G401 (cell line): ENCODE measurements at regions not wholly inside any gene's neighbourhood (a gene's known extent, or its start where the extent isn't known, plus 50 kb on each side); places are given as distances from the start of the nearest gene placed in this dataset.

Experiments used
- DNase-seq: peaks from one replicate; pipeline ENCODE4 v3.0.0-alpha.2; 2015; ENCODE audit warnings: low spot score
- in situ Hi-C: cut with HindIII; loops from 2 replicates; pipeline ENCODE4 v1.10.0; 2016; ENCODE audit warnings: low sequenced_read_pairs, mixed read lengths

DNA sequence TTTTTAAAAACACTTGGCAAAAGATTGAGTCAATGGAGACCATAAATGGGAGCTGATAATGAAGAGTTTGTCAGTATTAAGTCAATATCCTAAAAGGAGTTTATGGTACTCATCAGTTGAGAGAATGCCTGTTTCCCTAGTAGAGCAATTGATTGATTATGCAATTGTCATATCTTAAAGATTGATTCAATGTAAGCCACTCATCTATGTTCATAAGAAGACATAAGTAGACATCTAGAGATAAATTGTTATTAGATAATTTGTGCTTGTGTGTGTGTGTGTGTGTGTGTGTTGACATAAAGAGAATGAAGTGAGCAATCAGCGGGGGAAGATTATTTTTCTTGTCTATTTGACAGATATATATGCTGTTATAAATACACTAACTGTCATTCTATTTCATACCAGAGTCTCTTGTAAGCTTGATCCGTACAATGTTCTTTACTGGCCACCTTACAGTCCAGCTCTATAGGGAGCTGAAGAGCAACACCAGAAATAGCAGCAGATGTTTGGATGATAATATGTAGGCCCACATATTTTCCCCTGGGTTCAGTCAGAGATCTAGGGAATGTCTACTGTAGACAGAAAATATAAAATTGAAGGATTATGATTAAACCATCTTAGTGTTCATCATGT is 848.6 kb upstream of the EPHA6 start:
- in situ Hi-C loops, result no loop called here
- no peak for DNase-seq

DNA sequence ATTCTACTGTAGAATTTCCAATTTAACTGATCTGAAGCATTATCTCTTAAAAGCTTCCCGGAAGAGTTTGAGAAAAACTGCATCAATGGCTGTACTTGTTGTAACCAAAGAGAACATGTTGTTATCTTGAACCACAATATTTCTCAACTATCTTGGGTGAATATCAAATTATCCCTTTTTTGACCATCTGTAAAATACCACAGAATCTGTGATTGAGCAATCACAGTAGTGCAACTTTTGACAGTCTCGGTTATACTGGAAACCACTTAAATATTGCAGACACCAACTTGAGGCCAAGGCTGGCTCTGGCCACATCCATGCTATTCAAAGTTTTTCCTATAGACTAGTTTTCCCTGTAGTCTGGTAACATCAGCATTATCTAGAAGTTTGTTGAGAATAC is 842.8 kb upstream of the EPHA6 start:
- no peak for DNase-seq
- in situ Hi-C loops, result no loop called here

DNA sequence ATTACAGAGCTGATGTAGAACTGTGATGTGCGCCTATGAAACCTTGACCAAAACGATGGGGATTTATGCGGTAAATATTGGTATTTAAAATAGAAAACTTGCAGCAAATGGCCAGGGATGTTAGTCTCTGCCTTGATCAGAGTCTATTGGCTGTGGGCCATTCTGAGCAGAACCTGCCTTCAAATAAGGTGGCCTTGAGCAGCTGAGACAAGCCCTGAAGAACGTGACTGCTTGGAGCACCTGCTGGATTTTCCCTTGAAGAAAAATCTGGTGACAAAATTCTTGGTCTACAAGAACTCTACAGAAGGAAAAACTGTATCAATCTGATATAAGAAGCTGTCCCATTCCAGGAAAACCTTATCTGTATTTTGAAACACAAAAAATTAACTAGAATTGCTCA is 820.1 kb upstream of the EPHA6 start:
- DNase-seq, result no peak
- in situ Hi-C loops, result no loop called here

DNA sequence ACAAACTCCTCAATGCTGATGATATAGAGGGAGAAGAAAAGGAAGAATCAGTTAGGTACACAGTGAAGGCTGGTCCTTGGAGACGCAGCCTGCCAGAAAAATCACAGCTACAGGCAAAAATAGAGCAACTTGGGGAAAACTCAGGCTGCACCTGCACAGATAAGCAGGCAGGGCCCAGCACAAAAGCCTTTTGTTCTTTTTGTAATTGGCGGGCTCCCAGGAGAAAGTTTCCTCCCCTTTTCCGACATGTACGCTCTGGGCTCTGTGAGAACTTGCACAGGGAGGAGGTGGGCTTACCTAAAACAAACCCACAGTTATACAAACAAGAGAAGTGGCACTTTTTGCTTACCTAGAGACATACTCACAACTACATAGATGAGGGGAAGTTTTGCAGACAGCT is 813.4 kb upstream of the EPHA6 start:
- no peak for DNase-seq
- in situ Hi-C loops, result no loop called here

DNA sequence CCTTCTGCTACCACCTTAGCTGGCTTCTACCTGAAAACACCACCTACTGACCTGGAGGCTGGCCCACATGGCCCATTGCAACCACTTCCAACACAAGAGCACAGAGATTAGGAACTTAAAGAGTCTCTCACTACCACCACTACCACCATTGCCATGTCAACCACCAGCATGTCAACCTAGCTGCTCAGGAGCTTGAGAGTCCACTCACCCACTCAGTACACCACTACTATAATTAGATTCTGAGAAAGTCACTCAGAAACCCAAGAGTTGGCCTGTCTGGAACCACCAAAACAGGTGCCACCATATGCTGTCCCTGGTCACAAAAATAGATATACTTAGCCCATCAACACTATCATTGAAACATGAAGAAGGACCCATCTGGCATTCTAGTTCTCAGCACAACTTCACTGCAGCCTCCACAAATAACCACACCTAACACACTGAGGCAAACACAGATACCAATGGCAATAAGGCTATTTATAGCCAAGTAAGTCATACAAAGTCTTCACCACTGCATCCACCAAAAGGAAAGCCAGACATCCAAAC is 806.7 kb upstream of the EPHA6 start:
- no peak for DNase-seq
- in situ Hi-C loops, result no loop called here

DNA sequence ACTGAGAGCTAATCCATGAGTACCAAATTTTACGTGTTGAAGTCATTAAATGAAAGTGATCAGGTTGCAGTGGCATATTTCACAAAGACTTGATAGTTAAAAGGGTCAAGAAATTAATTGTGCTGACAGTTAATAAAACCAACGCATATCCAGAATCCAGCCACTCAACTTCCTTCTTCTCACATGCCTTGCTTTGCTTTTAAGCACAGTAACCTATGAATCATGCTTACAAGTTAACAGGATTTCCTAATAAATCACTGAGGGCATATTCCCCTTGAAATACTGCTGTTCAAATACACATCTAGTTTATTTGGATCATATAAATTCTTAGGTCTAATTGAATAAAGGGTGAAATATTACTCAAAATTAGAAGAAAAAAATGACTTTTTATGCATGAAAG is 801.5 kb upstream of the EPHA6 start:
- in situ Hi-C loops, result no loop called here
- DNase-seq, result no peak

DNA sequence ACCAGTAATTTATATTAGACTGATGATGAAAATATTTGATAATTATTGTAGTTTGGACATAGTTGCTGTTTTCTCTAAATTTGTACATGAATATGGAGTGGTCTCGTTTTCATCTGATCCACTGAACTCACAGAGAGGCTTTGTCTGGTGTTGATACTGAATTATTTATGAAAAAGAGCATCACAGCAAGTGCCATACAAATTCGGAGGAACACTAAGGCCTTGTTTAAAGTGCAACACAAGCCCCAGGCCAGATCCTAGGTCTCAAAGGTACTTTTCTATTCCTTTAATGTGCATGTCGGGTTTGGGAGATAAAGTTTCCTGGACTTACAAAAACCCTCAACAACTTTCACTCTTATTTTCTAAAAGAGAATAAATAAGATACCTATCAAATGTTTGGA is 796.8 kb upstream of the EPHA6 start:
- DNase-seq, result no peak
- in situ Hi-C loops, result no loop called here

DNA sequence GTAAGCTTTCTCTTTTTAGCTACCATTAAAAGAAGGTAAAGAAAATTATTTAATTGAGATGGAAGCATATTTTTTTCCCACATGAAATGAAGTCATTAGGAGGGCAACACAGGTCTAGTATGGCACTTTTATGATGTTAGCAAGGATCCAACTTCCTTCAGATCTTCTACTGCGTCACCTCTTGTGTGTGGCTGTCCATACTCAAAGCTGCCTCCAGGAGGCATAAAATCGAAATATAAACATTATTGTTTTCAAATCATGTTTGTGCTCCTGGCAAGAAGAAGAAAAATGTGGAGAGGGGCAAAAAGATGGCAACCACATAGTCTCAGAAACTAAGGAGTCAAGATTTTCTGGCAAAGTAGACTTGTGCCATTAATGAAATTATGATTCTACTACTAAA is 791.7 kb upstream of the EPHA6 start:
- in situ Hi-C loops, result no loop called here
- DNase-seq, result no peak

DNA sequence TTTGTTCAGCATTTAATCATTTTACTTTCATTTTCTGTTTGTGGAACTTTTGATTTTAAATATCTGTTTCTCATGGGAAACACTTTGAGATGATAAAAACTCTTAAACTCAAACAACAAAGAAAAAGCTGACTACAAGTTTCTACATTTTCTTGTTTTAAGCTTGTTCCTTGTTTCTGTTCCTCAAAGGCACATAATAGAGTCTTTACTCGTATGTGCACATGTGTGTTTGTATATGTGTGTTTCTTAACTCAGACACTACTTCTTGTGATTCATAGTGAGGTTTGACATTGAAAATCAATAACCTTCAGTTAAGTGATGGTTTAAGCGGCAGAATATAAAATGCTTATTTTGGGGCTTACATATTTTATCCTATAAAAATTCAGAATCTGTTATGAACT is 786.7 kb upstream of the EPHA6 start:
- in situ Hi-C loops, result no loop called here
- DNase-seq, result no peak

DNA sequence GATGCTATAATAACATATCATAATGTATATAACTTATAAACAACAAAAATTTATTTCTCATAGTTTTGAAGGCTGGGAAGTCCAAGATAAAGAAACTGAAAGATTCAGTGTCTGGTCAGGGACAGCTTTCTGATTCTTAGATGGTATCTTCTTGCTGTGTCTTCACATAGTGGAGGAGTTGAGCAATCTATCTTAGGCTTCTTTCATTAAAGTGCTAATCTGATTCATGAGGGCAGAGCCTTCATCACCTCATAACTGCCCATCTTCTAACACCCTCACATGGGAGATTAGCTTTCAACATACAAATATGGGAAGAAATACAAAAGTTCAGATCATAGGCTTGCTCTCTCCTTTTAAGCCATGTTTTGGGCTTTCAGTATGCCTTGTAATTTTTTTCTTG is 774.8 kb upstream of the EPHA6 start:
- in situ Hi-C loops, result no loop called here
- DNase-seq, result no peak

DNA sequence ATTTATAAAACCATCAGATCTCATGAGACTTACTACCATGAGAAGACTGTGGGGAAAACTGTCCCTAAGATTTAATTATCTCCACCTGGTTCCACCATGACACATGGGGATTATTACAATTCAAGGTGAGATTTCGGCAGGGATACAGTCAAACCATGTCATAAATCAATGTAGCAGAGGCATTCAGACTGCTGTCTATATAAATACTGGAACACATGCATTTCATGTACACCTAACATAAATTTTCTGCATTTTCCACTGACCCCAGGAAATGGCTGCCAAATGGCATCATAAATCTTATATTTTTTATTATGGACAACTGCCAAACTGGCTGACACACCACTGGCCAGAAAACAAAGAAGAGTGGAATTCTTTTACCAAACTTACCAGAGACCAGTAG is 755.1 kb upstream of the EPHA6 start:
- in situ Hi-C loops, result no loop called here

DNA sequence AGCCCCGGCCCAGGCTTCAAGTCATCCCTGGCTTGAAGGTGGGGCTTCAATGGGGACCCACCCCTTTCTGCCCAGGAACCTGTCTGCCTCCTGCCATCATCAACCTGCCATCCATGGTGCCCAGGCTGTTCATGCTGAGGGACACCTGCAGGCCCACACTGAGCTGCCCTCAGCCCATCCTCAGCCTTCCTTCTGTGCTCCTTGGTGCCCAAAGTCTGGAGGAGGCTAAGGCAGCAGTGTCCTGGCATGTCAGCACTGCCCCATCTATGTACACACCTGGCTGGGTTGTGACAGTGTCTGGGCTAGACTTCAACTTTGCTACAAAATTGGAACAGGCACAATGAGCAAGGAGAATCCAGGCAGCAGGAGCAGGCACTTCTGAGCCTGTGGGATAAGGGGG is 745.3 kb upstream of the EPHA6 start:
- DNase-seq, result no peak
- in situ Hi-C loops, result no loop called here

More for the DNA sequence above, 755.1 kb upstream of the EPHA6 start:
- DNase-seq, result no peak

DNA sequence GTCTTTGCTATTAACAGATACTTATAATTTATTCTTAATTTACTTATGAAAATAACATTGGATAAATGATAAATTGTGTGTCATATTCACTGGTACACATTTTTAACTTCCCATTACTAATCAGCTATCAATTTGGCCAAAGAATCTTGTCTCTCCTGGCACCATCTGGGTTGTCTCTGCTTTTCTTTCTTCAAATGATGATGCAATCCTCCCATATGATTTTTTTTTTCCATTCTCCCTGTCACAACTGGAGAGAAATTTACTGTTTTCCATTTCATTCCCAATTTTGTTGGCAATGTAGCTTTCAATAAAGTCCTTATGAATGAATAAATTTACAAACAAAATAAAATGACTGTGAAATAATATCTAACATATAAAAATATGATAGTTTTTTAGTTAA is 743.7 kb upstream of the EPHA6 start:
- in situ Hi-C loops, result no loop called here

DNA sequence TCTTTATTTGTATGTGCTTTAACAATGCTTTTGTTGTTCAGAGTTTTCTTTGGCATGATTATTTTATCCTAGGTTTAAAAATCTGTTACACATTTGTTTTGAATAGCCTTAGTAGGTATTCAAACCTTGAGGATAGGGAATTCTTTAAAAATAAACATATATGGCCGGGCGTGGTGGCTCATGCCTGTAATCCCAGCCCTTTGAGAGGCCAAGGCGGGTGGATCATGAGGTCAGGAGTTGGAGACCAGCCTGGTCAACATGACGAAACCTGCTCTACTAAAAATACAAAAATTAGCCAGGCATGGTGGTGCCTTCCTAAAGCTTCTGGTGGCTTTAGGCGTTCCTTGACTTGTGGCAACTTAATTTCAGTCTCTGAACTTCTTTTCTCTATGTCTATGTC is 743.3 kb upstream of the EPHA6 start:
- in situ Hi-C loops, result no loop called here
- DNase-seq, result no peak

More for the DNA sequence above, 743.7 kb upstream of the EPHA6 start:
- DNase-seq, result no peak

DNA sequence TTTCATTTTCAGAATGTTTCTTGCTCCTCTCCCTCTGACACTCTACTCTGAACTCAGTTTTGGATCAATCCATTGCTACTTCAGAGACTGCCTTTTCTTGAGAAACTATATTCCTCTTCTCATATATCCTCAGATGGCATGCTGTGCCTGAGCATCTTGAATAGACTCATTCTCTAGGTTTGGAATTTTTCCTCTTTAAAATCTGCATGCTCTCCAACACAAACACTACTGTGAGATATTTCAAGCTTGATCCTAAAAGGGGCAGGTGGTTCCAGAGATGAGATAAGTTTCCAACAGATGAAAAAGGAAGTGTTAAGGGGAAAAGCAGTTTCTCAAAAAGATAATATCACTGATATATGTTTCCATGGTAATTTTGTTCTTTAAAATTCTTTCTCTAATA is 742.2 kb upstream of the EPHA6 start:
- peak; percentile 17 for DNase-seq

DNA sequence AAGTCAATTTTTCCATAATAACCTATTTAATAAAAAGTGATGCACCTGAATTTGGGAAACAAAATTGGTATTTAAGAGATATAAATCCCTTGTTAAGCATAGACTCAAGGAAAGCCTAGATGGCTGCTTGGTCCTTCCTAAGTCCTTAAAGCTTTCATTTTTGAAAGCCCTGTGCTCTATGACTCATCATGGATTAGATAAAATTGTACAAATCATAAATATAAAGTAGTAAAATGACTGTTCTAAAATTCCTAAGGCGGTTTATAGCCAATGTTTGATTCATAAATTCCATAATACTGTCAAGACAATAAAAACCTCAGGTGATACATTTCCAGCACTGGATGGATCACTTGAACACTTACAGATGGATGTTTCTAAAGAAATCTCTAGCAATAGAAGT is 730.8 kb upstream of the EPHA6 start:
- no peak for DNase-seq
- in situ Hi-C loops, result no loop called here

More for the DNA sequence above, 742.2 kb upstream of the EPHA6 start:
- in situ Hi-C loops, result no loop called here

DNA sequence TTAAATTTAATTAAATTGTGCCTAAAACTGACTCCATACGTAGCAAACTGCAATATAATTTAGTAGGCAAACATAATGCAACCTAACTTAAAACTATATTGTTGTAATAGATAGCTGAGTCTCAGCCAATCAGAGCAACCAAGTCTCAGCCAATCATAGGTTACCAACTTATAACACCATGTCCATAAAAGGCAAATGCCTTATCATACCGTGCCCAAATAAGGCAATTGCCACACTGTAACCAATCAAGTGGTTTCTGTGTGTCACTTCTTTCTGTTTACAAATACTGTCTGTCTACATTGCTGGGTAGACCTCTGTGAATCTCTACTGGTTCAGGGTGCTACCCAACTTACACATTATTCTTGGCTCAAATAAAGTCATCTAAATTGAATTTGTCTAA is 728.4 kb upstream of the EPHA6 start:
- DNase-seq, result no peak
- in situ Hi-C loops, result no loop called here

DNA sequence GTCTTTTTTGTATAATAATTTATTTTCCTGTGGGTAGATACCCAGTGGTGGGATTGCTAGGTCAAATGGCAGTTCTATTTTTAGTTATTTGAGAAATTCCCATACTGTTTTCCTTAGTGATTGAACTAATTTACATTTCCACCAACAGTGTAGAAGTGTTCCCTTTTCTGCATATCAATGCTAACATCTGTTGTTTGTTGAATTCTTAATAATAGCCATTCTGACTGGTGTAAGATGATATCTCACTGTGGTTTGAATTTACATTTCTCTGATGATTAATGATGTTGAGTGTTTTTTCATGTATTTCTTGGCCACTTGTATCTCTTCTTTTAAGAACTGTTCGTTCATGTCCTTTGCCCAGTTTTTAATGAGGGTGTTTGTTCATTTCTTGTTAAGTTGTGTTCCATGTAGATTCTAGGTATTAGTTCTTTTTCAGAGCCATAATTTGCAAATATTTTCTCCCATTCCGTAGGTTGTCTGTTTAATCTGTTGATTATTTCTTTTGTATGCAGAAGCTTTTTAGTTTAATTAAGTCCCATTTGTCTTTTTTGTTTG is 713.3 kb upstream of the EPHA6 start:
- no peak for DNase-seq
- in situ Hi-C loops, result no loop called here

DNA sequence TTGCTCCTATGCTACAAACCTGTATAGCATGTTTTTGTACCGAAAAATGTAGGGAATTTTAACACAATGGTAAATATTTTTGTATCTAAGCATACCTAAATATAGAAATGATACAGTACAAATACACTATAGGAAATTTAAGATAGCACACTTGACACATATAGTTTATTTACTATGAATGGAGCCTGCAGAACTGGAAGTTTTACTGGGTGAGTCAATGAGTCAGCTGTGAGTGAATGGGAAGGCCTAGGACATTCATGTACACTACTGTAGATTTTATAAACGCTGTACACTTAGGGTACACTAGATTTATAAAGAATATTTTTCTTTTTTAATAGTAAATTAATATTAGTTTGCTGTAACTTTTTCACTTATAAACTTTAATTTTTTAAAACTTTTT is 707.7 kb upstream of the EPHA6 start:
- no peak for DNase-seq
- in situ Hi-C loops, result no loop called here
